ENCODE measurements at regions not wholly inside any gene's neighbourhood (a gene's known extent, or its start where the extent isn't known, plus 50 kb on each side); places are given as distances from the start of the nearest gene placed in this dataset.

DNA sequence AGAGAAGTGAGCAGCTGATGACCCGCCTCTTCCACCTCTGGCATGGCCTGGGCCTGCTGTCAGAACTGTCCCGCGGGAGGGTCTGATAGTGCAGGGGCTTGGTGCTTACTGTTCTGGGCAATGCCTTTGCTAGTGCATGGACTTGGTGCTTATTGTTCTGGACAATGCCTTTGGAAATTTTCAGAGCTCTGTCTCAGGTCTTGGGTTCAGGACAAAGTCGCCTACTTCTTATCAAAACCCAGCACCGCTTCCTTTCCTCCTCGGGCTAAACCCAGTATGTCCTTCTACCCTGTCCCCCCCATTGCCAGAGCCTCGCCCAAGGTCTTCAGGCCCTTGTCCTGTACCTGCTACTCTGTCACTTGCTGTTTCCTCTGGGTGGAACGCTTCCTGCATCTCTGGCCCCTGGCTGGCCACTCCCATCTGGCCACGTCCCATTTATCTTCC lies 149.6 kb downstream of the ACKR3 start:
- no peak for TF ChIP-seq SUZ12 (IDR thresholded peaks at IDR 0.05; ENCODE audit: extremely low read depth, insufficient read depth, insufficient read length)
- TF ChIP-seq YY1 (IDR thresholded peaks at IDR 0.05; ENCODE audit: insufficient read depth, insufficient read length) = no peak

All from NT2/D1 (cell line).